Left ventricle myocardium inferior (tissue), 1 donor: ENCODE measurements at regions not wholly inside any gene's neighbourhood (a gene's known extent, or its start where the extent isn't known, plus 50 kb on each side); places are given as distances from the start of the nearest gene placed in this dataset.

Experiments
- DNase-seq: peaks from one replicate; pipeline ENCODE4 v3.0.0-alpha.2; 2020
- H3K27ac ChIP-seq: fragments of 200-600 bp; replicated peaks from 2 replicates; pipeline ENCODE4 v1.8.0; 2021
- H3K27me3 ChIP-seq: fragments of 200-600 bp; 2 replicates; pipeline ENCODE4 v1.8.0; 2021; ENCODE audit warnings: low read depth
- H3K36me3 ChIP-seq: fragments of 200-600 bp; 2 replicates; pipeline ENCODE4 v1.8.0; 2021
- H3K4me1 ChIP-seq: fragments of 200-600 bp; 2 replicates; pipeline ENCODE4 v1.8.0; 2021
- H3K4me3 ChIP-seq: fragments of 200-600 bp; 2 replicates; pipeline ENCODE4 v1.8.0; 2021; ENCODE audit warnings: mild to moderate bottlenecking, moderate library complexity
- H3K9me3 ChIP-seq: fragments of 200-600 bp; replicated peaks from 2 replicates; pipeline ENCODE4 v1.8.0; 2021
- intact Hi-C: fragments of 100-400 bp; cut with micrococcal nuclease; formaldehyde crosslinking; loops from one replicate; pipeline ENCODE4 v1.11.0; 2022
- TF ChIP-seq, protein P1 (sequence below): fragments of 200-600 bp; IDR thresholded peaks from 2 replicates; pipeline ENCODE4 v1.8.0; 2021; ENCODE audit warnings: antibody characterized with exemption, mild to moderate bottlenecking, borderline replicate concordance
- donor health status: DM: no; HTN: yes; CAD: no; lungs with severe emphysema.

DNA sequence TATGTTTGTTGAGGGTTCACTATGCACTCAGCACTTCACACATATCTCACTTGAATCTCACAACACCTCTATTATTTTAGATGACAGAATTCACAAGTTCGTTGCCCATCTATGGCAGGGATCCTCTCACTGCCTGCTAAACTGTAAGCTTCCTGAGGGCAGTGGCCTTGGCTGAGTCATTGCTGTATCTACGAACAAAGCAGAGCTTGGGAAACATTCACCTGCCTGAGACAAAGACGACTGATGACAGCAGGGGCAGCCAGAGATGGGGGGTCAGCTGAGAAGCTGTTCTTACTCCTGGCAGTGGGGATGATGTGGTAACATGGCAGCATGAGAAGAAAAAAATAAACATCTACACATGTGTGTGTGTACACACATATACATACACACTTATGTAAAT is 125.5 kb upstream of the NMNAT3 start:
- DNase-seq: no peak
- Histone ChIP-seq H3K36me3 (no peaks in the 10 kb centered on the region), H3K27me3 (no peaks in the 10 kb centered on the region), H3K4me3 (no peak overlapping the region), H3K4me1 (no peaks in the 10 kb centered on the region), H3K27ac (no peak overlapping the region), H3K9me3 (peaks cover 4% of the 10 kb centered on the region)
- TF ChIP-seq, protein P1, sequence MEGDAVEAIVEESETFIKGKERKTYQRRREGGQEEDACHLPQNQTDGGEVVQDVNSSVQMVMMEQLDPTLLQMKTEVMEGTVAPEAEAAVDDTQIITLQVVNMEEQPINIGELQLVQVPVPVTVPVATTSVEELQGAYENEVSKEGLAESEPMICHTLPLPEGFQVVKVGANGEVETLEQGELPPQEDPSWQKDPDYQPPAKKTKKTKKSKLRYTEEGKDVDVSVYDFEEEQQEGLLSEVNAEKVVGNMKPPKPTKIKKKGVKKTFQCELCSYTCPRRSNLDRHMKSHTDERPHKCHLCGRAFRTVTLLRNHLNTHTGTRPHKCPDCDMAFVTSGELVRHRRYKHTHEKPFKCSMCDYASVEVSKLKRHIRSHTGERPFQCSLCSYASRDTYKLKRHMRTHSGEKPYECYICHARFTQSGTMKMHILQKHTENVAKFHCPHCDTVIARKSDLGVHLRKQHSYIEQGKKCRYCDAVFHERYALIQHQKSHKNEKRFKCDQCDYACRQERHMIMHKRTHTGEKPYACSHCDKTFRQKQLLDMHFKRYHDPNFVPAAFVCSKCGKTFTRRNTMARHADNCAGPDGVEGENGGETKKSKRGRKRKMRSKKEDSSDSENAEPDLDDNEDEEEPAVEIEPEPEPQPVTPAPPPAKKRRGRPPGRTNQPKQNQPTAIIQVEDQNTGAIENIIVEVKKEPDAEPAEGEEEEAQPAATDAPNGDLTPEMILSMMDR: no peak
- intact Hi-C loops: no loop called here

DNA sequence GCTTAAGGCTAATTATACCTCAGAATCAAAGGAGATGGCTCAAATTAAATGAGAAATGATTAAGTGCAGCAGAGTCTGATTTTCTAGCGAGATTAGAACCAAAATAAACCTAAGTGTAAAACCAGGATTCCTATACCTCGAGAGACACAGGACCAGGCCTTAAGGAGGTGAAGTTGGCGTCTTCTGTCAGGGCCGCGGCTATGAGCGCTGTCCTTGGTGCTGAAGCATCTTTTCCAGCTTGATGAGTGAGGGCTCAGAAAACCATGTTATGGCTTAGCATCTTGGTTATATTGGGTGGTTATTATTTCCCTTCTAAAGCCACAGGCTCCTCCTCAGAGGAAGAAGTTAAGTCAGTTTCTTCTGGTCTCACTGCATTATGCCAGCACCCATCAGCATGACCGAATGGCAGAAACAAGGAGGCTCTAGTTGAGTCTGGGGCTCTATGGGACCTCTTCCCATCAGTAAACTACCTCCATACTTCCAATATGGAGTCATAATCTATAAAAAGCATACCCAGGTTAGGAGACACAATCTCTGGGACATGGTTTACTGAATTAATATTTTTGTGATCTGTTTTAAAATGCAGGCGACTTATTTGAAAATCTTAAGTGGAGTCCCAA is 120.1 kb upstream of the NMNAT3 start:
- H3K4me1 ChIP-seq: no peaks in the 10 kb centered on the region
- H3K9me3 ChIP-seq: no peaks in the 10 kb centered on the region
- no peaks in the 10 kb centered on the region for H3K36me3 ChIP-seq
- DNase-seq: no peak
- TF ChIP-seq, protein P1: no peak
- intact Hi-C loops: no loop called here
- H3K4me3 ChIP-seq: no peak overlapping the region
- H3K27ac ChIP-seq: no peak overlapping the region
- H3K27me3 ChIP-seq: no peaks in the 10 kb centered on the region

DNA sequence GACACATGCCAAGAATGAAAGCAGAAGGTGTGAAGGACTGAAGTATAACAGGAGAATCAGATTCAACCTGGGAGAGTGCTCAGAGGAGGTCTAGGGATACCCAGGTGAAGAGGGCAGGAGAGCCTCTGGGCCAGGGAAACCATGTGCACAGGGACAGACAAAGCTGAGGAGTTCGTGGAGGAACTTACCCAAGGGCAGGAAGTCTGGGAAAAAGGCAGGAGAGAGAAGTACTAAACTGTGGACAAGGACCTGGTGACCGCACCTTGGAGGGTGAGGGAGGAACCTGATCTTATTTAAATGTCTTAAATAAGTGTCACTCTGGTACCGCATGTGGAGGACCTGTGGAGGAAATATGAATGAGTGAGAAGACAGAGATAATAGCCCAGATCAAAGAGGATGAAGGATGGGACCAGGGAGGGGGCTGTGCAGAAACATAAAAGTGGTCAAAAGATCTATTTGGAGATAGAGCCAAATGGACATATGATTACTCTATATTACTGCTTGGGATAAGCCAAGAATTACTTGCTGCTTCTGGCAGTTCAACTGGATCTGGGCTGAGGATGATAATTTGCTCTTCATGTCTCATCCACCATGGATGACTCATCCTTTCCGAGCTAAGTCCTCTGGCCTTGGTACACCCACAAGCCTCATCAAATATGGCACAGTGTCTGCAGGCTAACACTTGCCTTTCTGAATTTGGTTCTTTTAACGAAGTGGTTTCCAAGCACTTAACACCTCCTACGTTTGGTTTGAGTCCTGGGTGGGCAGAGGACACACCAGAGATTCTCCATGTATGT is 116.9 kb upstream of the NMNAT3 start:
- intact Hi-C loops: no loop called here

DNA sequence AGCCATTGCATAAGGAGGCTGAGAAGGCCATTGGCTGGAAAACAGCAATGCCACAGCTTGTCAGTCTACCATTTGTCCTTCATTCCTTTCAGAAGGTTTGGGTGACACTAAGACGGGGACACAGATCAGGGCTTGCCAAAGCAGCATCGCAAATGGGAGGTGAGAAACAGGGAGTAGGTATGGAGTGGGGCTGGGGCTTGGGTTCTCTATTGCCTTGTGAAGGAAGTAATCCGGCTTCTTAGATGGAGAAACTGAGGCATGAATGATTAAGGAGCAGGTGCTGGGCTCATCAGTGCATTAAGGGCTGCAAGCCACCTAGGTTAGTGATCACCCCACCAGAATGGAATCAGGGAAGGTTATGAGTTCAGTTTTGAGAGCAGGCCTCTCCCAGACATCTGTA is 115.6 kb upstream of the NMNAT3 start:
- Histone ChIP-seq H3K36me3 (no peaks in the 10 kb centered on the region), H3K4me1 (no peaks in the 10 kb centered on the region), H3K27ac (no peak overlapping the region), H3K9me3 (peaks cover 4% of the 10 kb centered on the region), H3K27me3 (peaks cover 7% of the 10 kb centered on the region), H3K4me3 (no peak overlapping the region)
- DNase-seq: no peak
- TF ChIP-seq, protein P1: no peak
- intact Hi-C loops: no loop called here

More for the DNA sequence above, 116.9 kb upstream of the NMNAT3 start:
- TF ChIP-seq, protein P1: no peak
- DNase-seq: no peak
- peaks cover 4% of the 10 kb centered on the region for H3K9me3 ChIP-seq
- no peaks in the 10 kb centered on the region for H3K4me1 ChIP-seq
- H3K36me3 ChIP-seq: no peaks in the 10 kb centered on the region
- H3K27ac ChIP-seq: no peak overlapping the region
- no peak overlapping the region for H3K4me3 ChIP-seq
- H3K27me3 ChIP-seq: no peaks in the 10 kb centered on the region

DNA sequence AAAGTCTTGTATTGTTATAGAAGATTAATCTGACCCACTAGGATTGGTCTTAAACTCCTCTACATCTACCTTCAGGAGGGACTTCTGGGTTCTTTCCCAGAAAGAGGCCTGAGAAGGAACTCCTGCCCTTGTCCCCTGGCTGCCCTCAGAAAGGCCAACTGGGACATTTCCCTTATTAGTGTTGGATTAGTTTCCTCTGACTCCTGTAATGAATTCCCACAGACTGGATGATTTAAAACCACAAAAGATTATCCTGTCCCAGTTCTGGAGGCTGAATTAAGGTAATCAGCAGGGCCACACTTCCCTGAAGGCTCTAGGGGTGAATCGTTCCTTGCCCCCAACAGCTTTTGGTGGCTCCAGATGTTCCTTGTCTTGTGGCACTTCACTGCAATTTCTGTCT is 102.8 kb upstream of the NMNAT3 start:
- no peaks in the 10 kb centered on the region for H3K4me1 ChIP-seq
- H3K4me3 ChIP-seq: no peak overlapping the region
- TF ChIP-seq, protein P1: no peak
- H3K36me3 ChIP-seq: no peaks in the 10 kb centered on the region
- peaks cover 7% of the 10 kb centered on the region for H3K27me3 ChIP-seq
- no peak for DNase-seq
- H3K27ac ChIP-seq: no peak overlapping the region
- no peaks in the 10 kb centered on the region for H3K9me3 ChIP-seq
- intact Hi-C loops: no loop called here
